GM19025 (cell line): ENCODE measurements at regions not wholly inside any gene's neighbourhood (a gene's known extent, or its start where the extent isn't known, plus 50 kb on each side); places are given as distances from the start of the nearest gene placed in this dataset.

Experiments
- ATAC-seq: cut with Tn5 transposase; IDR thresholded peaks from one replicate; pipeline ENCODE4 v1.9.1; 2021; ENCODE audit warnings: mild to moderate bottlenecking, low read depth, moderate library complexity; ENCODE audit not compliant: unreplicated experiment

GRCh38 chr7:36002900-36003299 is 150.2 kb upstream of the EEPD1 start:
- no peak for ATAC-seq

GRCh38 chr7:36003343-36003742 is 149.7 kb upstream of the EEPD1 start:
- no peak for ATAC-seq

GRCh38 chr7:36005293-36005692 is 147.8 kb upstream of the EEPD1 start:
- ATAC-seq: no peak

- ATAC-seq: no peak
Observed at GRCh38 chr7:36005876-36006275, 147.2 kb upstream of the EEPD1 start.

GRCh38 chr7:36006636-36007229 is 146.3 kb upstream of the EEPD1 start:
- no peak for ATAC-seq

GRCh38 chr7:36010656-36011587 is 142.1 kb upstream of the EEPD1 start:
- ATAC-seq: no peak

- ATAC-seq: no peak
Observed at GRCh38 chr7:36011588-36011965, 141.5 kb upstream of the EEPD1 start.

GRCh38 chr7:36013246-36014014 is 139.6 kb upstream of the EEPD1 start:
- no peak for ATAC-seq

GRCh38 chr7:36014961-36015360 is 138.1 kb upstream of the EEPD1 start:
- ATAC-seq: no peak

GRCh38 chr7:36015733-36016132 is 137.3 kb upstream of the EEPD1 start:
- ATAC-seq: no peak

GRCh38 chr7:36016648-36017047 is 136.4 kb upstream of the EEPD1 start:
- no peak for ATAC-seq

GRCh38 chr7:36017111-36017510 is 135.9 kb upstream of the EEPD1 start:
- ATAC-seq: no peak

GRCh38 chr7:36018816-36019484 is 134.1 kb upstream of the EEPD1 start:
- no peak for ATAC-seq

- ATAC-seq: no peak
Observed at GRCh38 chr7:36019538-36019937, 133.5 kb upstream of the EEPD1 start.

GRCh38 chr7:36019980-36020379 is 133.1 kb upstream of the EEPD1 start:
- no peak for ATAC-seq

GRCh38 chr7:36021367-36021766 is 131.7 kb upstream of the EEPD1 start:
- ATAC-seq: no peak

GRCh38 chr7:36021917-36022550 is 131.0 kb upstream of the EEPD1 start:
- no peak for ATAC-seq

- no peak for ATAC-seq
Observed at GRCh38 chr7:36023033-36023560, 130.0 kb upstream of the EEPD1 start.

GRCh38 chr7:36025190-36025589 is 127.9 kb upstream of the EEPD1 start:
- no peak for ATAC-seq

- no peak for ATAC-seq
Observed at GRCh38 chr7:36029311-36029710, 123.7 kb upstream of the EEPD1 start.
